ENCODE measurements at regions not wholly inside any gene's neighbourhood (a gene's known extent, or its start where the extent isn't known, plus 50 kb on each side); places are given as distances from the start of the nearest gene placed in this dataset.

DNA sequence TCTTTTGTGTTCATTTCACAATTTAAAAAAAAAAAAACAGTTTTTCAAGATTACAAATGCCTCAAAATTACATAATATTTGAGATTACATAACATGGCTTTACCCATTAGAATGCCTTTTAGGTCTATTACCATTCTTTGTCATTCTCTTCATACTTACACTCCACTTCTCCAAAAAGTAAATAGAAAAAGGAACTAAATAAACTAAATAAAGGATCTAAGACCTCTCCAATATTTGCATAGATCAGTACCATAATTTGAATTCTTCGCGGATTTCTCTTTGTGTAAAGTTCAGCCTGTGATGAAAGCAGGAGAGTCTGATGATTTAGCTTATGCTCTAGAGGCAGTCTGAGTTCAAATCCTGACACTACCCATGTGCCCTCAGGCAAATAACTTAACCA is 56.4 kb upstream of the C1GALT1 start:
- TF ChIP-seq SETDB1 (IDR thresholded peaks at IDR 0.05; ENCODE audit: insufficient read length, low read length) (no peak), IKZF3 (tag by site-specific recombination; IDR thresholded peaks at IDR 0.05) (no peak), ZFP37 (tag by site-specific recombination; IDR thresholded peaks at IDR 0.05) (no peak), ZNF132 (tag by site-specific recombination; IDR thresholded peaks at IDR 0.05; ENCODE audit: borderline replicate concordance) (no peak)
- TF ChIP-seq, protein P1, sequence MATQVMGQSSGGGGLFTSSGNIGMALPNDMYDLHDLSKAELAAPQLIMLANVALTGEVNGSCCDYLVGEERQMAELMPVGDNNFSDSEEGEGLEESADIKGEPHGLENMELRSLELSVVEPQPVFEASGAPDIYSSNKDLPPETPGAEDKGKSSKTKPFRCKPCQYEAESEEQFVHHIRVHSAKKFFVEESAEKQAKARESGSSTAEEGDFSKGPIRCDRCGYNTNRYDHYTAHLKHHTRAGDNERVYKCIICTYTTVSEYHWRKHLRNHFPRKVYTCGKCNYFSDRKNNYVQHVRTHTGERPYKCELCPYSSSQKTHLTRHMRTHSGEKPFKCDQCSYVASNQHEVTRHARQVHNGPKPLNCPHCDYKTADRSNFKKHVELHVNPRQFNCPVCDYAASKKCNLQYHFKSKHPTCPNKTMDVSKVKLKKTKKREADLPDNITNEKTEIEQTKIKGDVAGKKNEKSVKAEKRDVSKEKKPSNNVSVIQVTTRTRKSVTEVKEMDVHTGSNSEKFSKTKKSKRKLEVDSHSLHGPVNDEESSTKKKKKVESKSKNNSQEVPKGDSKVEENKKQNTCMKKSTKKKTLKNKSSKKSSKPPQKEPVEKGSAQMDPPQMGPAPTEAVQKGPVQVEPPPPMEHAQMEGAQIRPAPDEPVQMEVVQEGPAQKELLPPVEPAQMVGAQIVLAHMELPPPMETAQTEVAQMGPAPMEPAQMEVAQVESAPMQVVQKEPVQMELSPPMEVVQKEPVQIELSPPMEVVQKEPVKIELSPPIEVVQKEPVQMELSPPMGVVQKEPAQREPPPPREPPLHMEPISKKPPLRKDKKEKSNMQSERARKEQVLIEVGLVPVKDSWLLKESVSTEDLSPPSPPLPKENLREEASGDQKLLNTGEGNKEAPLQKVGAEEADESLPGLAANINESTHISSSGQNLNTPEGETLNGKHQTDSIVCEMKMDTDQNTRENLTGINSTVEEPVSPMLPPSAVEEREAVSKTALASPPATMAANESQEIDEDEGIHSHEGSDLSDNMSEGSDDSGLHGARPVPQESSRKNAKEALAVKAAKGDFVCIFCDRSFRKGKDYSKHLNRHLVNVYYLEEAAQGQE (tag by site-specific recombination; IDR thresholded peaks at IDR 0.05), result no peak
- TF ChIP-seq, protein P2, sequence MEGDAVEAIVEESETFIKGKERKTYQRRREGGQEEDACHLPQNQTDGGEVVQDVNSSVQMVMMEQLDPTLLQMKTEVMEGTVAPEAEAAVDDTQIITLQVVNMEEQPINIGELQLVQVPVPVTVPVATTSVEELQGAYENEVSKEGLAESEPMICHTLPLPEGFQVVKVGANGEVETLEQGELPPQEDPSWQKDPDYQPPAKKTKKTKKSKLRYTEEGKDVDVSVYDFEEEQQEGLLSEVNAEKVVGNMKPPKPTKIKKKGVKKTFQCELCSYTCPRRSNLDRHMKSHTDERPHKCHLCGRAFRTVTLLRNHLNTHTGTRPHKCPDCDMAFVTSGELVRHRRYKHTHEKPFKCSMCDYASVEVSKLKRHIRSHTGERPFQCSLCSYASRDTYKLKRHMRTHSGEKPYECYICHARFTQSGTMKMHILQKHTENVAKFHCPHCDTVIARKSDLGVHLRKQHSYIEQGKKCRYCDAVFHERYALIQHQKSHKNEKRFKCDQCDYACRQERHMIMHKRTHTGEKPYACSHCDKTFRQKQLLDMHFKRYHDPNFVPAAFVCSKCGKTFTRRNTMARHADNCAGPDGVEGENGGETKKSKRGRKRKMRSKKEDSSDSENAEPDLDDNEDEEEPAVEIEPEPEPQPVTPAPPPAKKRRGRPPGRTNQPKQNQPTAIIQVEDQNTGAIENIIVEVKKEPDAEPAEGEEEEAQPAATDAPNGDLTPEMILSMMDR (tag by site-specific recombination; IDR thresholded peaks at IDR 0.05), result no peak
- TF ChIP-seq, protein P3, sequence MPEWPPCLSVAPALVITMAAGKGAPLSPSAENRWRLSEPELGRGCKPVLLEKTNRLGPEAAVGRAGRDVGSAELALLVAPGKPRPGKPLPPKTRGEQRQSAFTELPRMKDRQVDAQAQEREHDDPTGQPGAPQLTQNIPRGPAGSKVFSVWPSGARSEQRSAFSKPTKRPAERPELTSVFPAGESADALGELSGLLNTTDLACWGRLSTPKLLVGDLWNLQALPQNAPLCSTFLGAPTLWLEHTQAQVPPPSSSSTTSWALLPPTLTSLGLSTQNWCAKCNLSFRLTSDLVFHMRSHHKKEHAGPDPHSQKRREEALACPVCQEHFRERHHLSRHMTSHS (tag by site-specific recombination; IDR thresholded peaks at IDR 0.05), result no peak
- TF ChIP-seq, protein P4, sequence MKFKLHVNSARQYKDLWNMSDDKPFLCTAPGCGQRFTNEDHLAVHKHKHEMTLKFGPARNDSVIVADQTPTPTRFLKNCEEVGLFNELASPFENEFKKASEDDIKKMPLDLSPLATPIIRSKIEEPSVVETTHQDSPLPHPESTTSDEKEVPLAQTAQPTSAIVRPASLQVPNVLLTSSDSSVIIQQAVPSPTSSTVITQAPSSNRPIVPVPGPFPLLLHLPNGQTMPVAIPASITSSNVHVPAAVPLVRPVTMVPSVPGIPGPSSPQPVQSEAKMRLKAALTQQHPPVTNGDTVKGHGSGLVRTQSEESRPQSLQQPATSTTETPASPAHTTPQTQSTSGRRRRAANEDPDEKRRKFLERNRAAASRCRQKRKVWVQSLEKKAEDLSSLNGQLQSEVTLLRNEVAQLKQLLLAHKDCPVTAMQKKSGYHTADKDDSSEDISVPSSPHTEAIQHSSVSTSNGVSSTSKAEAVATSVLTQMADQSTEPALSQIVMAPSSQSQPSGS (tag by site-specific recombination; IDR thresholded peaks at IDR 0.05; ENCODE audit: low read depth), result no peak
